Kidney (tissue), 13 donors: ENCODE measurements at regions not wholly inside any gene's neighbourhood (a gene's known extent, or its start where the extent isn't known, plus 50 kb on each side); places are given as distances from the start of the nearest gene placed in this dataset.

Experiments used
- DNase-seq, 5 donors: peaks; one replicate each; pipeline ENCODE4 v3.0.0-alpha.2; 2013 to 2020
- FAIRE-seq: peaks from 2 replicates; lab custom pipeline; 2012; peaks lifted over from hg19 to GRCh38; lab: Jason Lieb, UNC
- H3K27ac ChIP-seq, 2 donors: one replicate each; pipeline ENCODE4 v1.7.0; 2013; ENCODE audit warnings: low read depth in 2 of 2, low read length in 2 of 2, inconsistent platforms in 1 of 2
- H3K27me3 ChIP-seq: one replicate; pipeline ENCODE4 v1.7.1; 2013; ENCODE audit warnings: low read length, inconsistent platforms; ENCODE audit not compliant: control insufficient read depth, insufficient read depth
- H3K36me3 ChIP-seq, 3 donors: one replicate each; pipeline versions ENCODE4 v1.7.0 to v1.7.1; 2013; ENCODE audit warnings: low read length in 3 of 3, control low read depth in 1 of 3, inconsistent platforms in 1 of 3; ENCODE audit not compliant: insufficient read depth in 3 of 3, control insufficient read depth in 2 of 3
- H3K4me1 ChIP-seq, 3 donors: one replicate each; pipeline versions ENCODE4 v1.7.0 to v1.7.1; 2013; ENCODE audit warnings: low read length in 3 of 3, inconsistent platforms in 1 of 3, low read depth in 1 of 3; ENCODE audit not compliant: control insufficient read depth in 2 of 3, insufficient read depth in 2 of 3
- H3K4me3 ChIP-seq, 3 donors: one replicate each; pipeline versions ENCODE4 v1.7.0 to v1.8.1; 2013; ENCODE audit warnings: low read length in 3 of 3, control low read depth in 1 of 3, inconsistent platforms in 1 of 3
- H3K9ac ChIP-seq, 3 donors: one replicate each; pipeline versions ENCODE4 v1.7.0 to v1.7.1; 2013; ENCODE audit warnings: low read length in 3 of 3, control low read depth in 1 of 3, inconsistent platforms in 1 of 3
- H3K9me3 ChIP-seq, 3 donors: one replicate each; pipeline versions ENCODE4 v1.7.0 to v1.7.1; 2013; ENCODE audit warnings: low read length in 3 of 3, control low read depth in 1 of 3, inconsistent platforms in 1 of 3; ENCODE audit not compliant: control insufficient read depth in 2 of 3, insufficient read depth in 1 of 3
- CTCF ChIP-seq: IDR thresholded peaks from 3 replicates; pipeline ENCODE4 v1.5.1; 2012; ENCODE audit warnings: mild to moderate bottlenecking, moderate library complexity, borderline replicate concordance; ENCODE audit not compliant: insufficient read depth; ENCODE audit errors: extremely low read depth
- intact Hi-C: fragments of 100-400 bp; cut with DNase I; formaldehyde crosslinking; loops from one replicate; pipeline ENCODE4 v1.11.1; 2022
- donor health status: control.
- donor health status: control.
- donor health status: control.
- donor health status: control.
- donor health status: control.
- donor health status: DM: yes; HTN: yes; CAD: no.
- donor health status: Normal renal cell carcinoma (clear cell type).

- peaks cover 0 to 8% (median 0%) of the 10 kb centered on the region in 3 donors for H3K9me3 ChIP-seq
- FAIRE-seq (no peak), DNase-seq (peak in 1 of 5 donors; percentile 59)
- H3K36me3 ChIP-seq = no peaks in the 10 kb centered on the region
- intact Hi-C loops = loop anchor here (5.0 kb wide), 1 partner anchor 203 kb away; the partner anchor contains the start of gene ZFP36L2
- H3K4me1 ChIP-seq = peaks cover 0 to 4% (median 3%) of the 10 kb centered on the region in 3 donors
- no peak overlapping the region for H3K9ac ChIP-seq
- no peak overlapping the region for H3K27ac ChIP-seq
- H3K27me3 ChIP-seq = no peaks in the 10 kb centered on the region
- no peak for TF ChIP-seq CTCF
- H3K4me3 ChIP-seq = no peak overlapping the region
Observed at GRCh38 chr2:43023791-43024514, 202.5 kb downstream of the ZFP36L2 start.

GRCh38 chr2:43022896-43023295, 203.5 kb downstream of the ZFP36L2 start:
- no peak overlapping the region for H3K4me3 ChIP-seq
- H3K9ac ChIP-seq = no peak overlapping the region
- H3K36me3 ChIP-seq = no peaks in the 10 kb centered on the region
- peaks cover 0 to 8% (median 0%) of the 10 kb centered on the region in 3 donors for H3K9me3 ChIP-seq
- H3K4me1 ChIP-seq = peaks cover 0 to 4% (median 3%) of the 10 kb centered on the region in 3 donors
- FAIRE-seq (no peak), DNase-seq (no peak)
- TF ChIP-seq CTCF = no peak
- intact Hi-C loops = loop anchor here (5.0 kb wide), 1 partner anchor 204 kb away; the partner anchor contains the start of gene ZFP36L2
- no peak overlapping the region for H3K27ac ChIP-seq
- H3K27me3 ChIP-seq = no peaks in the 10 kb centered on the region

GRCh38 chr2:43021791-43022509, 204.5 kb downstream of the ZFP36L2 start:
- peaks cover 0 to 4% (median 3%) of the 10 kb centered on the region in 3 donors for H3K4me1 ChIP-seq
- H3K9me3 ChIP-seq = peaks cover 0 to 8% (median 0%) of the 10 kb centered on the region in 3 donors
- H3K27ac ChIP-seq = no peak overlapping the region
- H3K36me3 ChIP-seq = no peaks in the 10 kb centered on the region
- H3K9ac ChIP-seq = no peak overlapping the region
- no peaks in the 10 kb centered on the region for H3K27me3 ChIP-seq
- FAIRE-seq = no peak
- intact Hi-C loops = loop anchor here (5.0 kb wide), 1 partner anchor 205 kb away; the partner anchor contains the start of gene ZFP36L2
- TF ChIP-seq CTCF = peak; percentile 9
- DNase-seq = peak in 1 of 5 donors; percentile 46
- no peak overlapping the region for H3K4me3 ChIP-seq
